AG04450 (cell line): ENCODE measurements at regions not wholly inside any gene's neighbourhood (a gene's known extent, or its start where the extent isn't known, plus 50 kb on each side); places are given as distances from the start of the nearest gene placed in this dataset.

Source experiments
- CTCF ChIA-PET: fragments of 300-600, 350-600 bp; formaldehyde crosslinking; extraction: SDS; loops from one replicate; lab custom pipeline; 2022; ENCODE audit warnings: antibody characterized with exemption, inconsistent platforms; lab: Charles Lee
- POLR2A ChIA-PET: fragments of 350-600 bp; formaldehyde crosslinking; extraction: SDS; loops from one replicate; lab custom pipeline; 2021; ENCODE audit warnings: antibody characterized with exemption, inconsistent platforms; lab: Yijun Ruan, JAX
- DNase-seq: peaks from one replicate; pipeline ENCODE4 v3.0.0-alpha.2; 2011; ENCODE audit warnings: low read depth, low spot score
- H3K27ac ChIP-seq: one replicate; pipeline ENCODE4 v1.5.1; 2012; ENCODE audit warnings: low read depth, low read length, control low read depth
- H3K27me3 ChIP-seq: one replicate; pipeline ENCODE4 v1.6.0; 2012; ENCODE audit warnings: low read length; ENCODE audit not compliant: control insufficient read depth, insufficient read depth
- H3K4me3 ChIP-seq: 2 replicates; pipeline ENCODE4 v1.5.1; 2011; ENCODE audit warnings: mild to moderate bottlenecking, low read depth, low read length, control low read depth
- H3K9me3 ChIP-seq: 2 replicates; pipeline ENCODE4 v1.5.1; 2012; ENCODE audit warnings: low read length; ENCODE audit not compliant: control insufficient read depth, insufficient read depth
- CTCF ChIP-seq: IDR thresholded peaks from 2 replicates; pipeline ENCODE4 v1.5.1; 2011; ENCODE audit warnings: low read depth, low read length, control low read depth, inconsistent platforms

DNA sequence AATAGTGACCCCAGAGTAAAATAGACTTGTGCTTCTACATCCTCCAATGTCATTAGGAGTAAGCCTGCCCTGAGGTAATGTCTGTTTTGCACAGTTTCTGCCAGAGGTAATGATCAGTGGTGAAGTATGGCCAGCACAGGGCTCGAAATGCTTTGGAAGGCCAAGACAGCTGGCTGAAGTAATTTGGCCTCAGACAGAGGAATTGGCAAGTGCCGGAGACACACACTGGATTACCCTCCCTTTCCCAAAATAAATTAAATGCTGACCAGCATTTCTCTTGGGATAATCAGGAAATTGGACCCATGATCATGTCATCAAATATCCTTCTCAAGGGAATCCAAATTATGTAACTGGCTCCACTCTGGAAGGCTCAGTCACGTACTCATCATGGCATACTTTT, 379.0 kb upstream of the CHST9 start:
- ChIA-PET CTCF (interaction anchor here (0.8 kb wide), 1 partner anchor 39 kb away, joined by 3 read pairs; no protein-coding TSS in a partner anchor), POLR2A (no interaction called here)
- TF ChIP-seq CTCF, result no peak
- DNase-seq, result no peak
- no peak overlapping the region for H3K27ac ChIP-seq
- H3K27me3 ChIP-seq, result no peaks in the 10 kb centered on the region
- H3K9me3 ChIP-seq, result peaks cover 9% of the 10 kb centered on the region
- no peak overlapping the region for H3K4me3 ChIP-seq

GRCh38 chr18:27558388-27559155, 373.5 kb upstream of the CHST9 start:
- ChIA-PET POLR2A (no interaction called here), CTCF (no interaction called here)
- no peak for DNase-seq
- H3K27ac ChIP-seq, result no peak overlapping the region
- peaks cover 7% of the 10 kb centered on the region; the same call in 1 of the 2 replicates for H3K9me3 ChIP-seq
- H3K4me3 ChIP-seq, result no peak overlapping the region
- H3K27me3 ChIP-seq, result no peaks in the 10 kb centered on the region
- no peak for TF ChIP-seq CTCF

DNA sequence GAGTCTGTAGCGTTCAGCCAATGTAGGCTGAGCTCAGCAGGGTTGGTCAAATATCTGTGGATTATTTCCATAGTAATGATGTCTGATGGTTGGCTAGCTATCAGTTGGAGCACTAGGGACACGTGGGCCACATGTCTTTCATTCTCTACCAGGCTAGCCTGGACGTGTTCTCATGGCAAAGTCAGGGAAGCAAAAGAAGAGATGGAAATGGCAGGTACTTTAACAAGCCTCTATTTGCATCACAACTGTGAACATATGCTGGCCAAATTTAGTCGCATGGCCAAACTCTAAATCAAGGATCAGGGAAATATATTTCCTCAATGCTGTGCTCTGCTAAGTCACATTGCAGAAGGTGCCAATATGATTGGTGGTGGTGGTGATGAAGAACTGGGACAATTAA, 371.6 kb upstream of the CHST9 start:
- Histone ChIP-seq H3K27ac (no peak overlapping the region), H3K27me3 (no peaks in the 10 kb centered on the region), H3K4me3 (no peak overlapping the region), H3K9me3 (peaks cover 12% of the 10 kb centered on the region; the same call in 1 of the 2 replicates)
- ChIA-PET POLR2A (no interaction called here), CTCF (no interaction called here)
- no peak for DNase-seq
- TF ChIP-seq CTCF, result no peak

GRCh38 chr18:27549335-27550039, 364.4 kb upstream of the CHST9 start:
- CTCF ChIA-PET, result no interaction called here
- Histone ChIP-seq H3K4me3 (no peak overlapping the region), H3K9me3 (0 out of 2 replicates have a peak, but pooled peaks cover 7% of the 10 kb centered on the region), H3K27ac (no peak overlapping the region), H3K27me3 (no peaks in the 10 kb centered on the region)
- DNase-seq, result no peak
- POLR2A ChIA-PET, result no interaction called here
- no peak for TF ChIP-seq CTCF

- Histone ChIP-seq H3K4me3 (no peak overlapping the region), H3K9me3 (no peaks in the 10 kb centered on the region), H3K27ac (no peak overlapping the region), H3K27me3 (no peaks in the 10 kb centered on the region)
- ChIA-PET POLR2A (no interaction called here), CTCF (no interaction called here)
- TF ChIP-seq CTCF, result no peak
- no peak for DNase-seq
These were observed 361.9 kb upstream of the CHST9 start for GRCh38 chr18:27546991-27547390.
